Astrocyte (in vitro differentiated cells and primary cell): ENCODE measurements at regions not wholly inside any gene's neighbourhood (a gene's known extent, or its start where the extent isn't known, plus 50 kb on each side); places are given as distances from the start of the nearest gene placed in this dataset.

ENCODE experiments used
- CTCF ChIP-seq: IDR thresholded peaks from 2 replicates; pipeline ENCODE4 v1.5.1; 2011; ENCODE audit warnings: low read depth, mild to moderate bottlenecking, inconsistent platforms, low read length, moderate library complexity; ENCODE audit not compliant: insufficient read depth
- EZH2 ChIP-seq: IDR thresholded peaks from 2 replicates; pipeline ENCODE4 v1.6.1; 2012; ENCODE audit warnings: mild to moderate bottlenecking, low read length, inconsistent platforms; ENCODE audit not compliant: insufficient read depth

DNA sequence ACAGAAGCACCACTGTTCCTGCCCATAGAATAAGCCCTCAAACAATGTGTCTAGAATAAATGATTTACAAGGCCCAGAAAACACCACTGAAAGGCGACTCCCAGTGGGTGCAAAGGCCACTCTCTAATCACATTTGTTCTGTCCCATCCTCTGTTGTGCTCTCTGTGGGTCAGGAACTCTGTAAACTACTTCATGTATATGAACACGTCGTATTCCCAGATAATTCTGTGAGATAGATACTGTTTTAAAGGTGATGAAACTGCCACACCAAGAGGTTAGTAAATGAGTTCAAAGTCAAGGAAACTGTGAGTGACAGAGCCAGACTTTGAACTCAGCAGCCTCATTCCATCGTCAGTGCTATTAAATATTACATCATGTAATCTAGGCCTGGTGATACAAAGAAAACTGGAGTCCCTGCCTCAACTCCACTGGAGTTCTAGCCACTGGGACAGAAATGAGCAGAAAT, 269.7 kb upstream of the DCC start:
- no peak for TF ChIP-seq EZH2
- no peak for TF ChIP-seq CTCF
